Breast epithelium (tissue), 4 donors: ENCODE measurements at regions not wholly inside any gene's neighbourhood (a gene's known extent, or its start where the extent isn't known, plus 50 kb on each side); places are given as distances from the start of the nearest gene placed in this dataset.
A peak's percentile ranks its signal among the peaks of the same experiment; 100 is the strongest.

Source experiments
- DNase-seq, 2 donors: peaks; one replicate each; pipeline ENCODE4 v3.0.0-alpha.2; 2019; ENCODE audit warnings: low spot score in 2 of 2
- H3K27ac ChIP-seq, 2 donors: fragments of 200-600 bp; sonication (generic) in 1 of 2; one replicate each; pipeline ENCODE4 v1.5.1; 2016 to 2019; ENCODE audit warnings: mild to moderate bottlenecking in 1 of 2
- H3K27me3 ChIP-seq, 2 donors: fragments of 200-600 bp; sonication (generic) in 1 of 2; one replicate each; pipeline versions ENCODE4 v1.5.1 to v1.6.0; 2017 to 2019; ENCODE audit warnings: control low read depth in 1 of 2, mild to moderate bottlenecking in 1 of 2
- H3K36me3 ChIP-seq: fragments of 200-600 bp; one replicate; pipeline ENCODE4 v1.5.1; 2019
- H3K4me1 ChIP-seq, 2 donors: fragments of 200-600 bp; sonication (generic); one replicate each; pipeline ENCODE4 v1.5.1; 2016 to 2019; ENCODE audit warnings: control low read depth in 1 of 2
- H3K4me3 ChIP-seq, 3 donors: fragments of 200-600 bp; sonication (generic); 1 replicate in 2 of 3; 2 replicates in 1 of 3; pipeline ENCODE4 v1.5.1; 2016 to 2019; ENCODE audit warnings: mild to moderate bottlenecking in 3 of 3, moderate library complexity in 2 of 3
- H3K9me3 ChIP-seq, 2 donors: fragments of 200-600 bp; sonication (generic) in 1 of 2; one replicate each; pipeline ENCODE4 v1.5.1; 2016 to 2019; ENCODE audit warnings: control low read depth in 1 of 2
- POLR2A ChIP-seq: fragments of 450-650 bp; IDR thresholded peaks from one replicate; pipeline ENCODE4 v1.6.1; 2016; ENCODE audit warnings: antibody characterized with exemption, mild to moderate bottlenecking, moderate library complexity
- POLR2AphosphoS5 ChIP-seq, 3 donors: sonication (generic); formaldehyde crosslinking; IDR thresholded peaks; one replicate each; pipeline ENCODE4 v1.6.1; 2017; ENCODE audit warnings: antibody characterized with exemption in 3 of 3
- intact Hi-C: fragments of 100-400 bp; cut with DNase I; formaldehyde crosslinking; loops from one replicate; pipeline ENCODE4 v1.15.1; 2023; ENCODE audit warnings: low total_unique reads
- TF ChIP-seq, protein P1 (sequence below), 3 donors: fragments of 450-650 bp; IDR thresholded peaks; one replicate each; pipeline ENCODE4 v1.5.1; 2016 to 2017; ENCODE audit warnings: antibody characterized with exemption in 3 of 3, mild to moderate bottlenecking in 3 of 3, moderate library complexity in 3 of 3

DNA sequence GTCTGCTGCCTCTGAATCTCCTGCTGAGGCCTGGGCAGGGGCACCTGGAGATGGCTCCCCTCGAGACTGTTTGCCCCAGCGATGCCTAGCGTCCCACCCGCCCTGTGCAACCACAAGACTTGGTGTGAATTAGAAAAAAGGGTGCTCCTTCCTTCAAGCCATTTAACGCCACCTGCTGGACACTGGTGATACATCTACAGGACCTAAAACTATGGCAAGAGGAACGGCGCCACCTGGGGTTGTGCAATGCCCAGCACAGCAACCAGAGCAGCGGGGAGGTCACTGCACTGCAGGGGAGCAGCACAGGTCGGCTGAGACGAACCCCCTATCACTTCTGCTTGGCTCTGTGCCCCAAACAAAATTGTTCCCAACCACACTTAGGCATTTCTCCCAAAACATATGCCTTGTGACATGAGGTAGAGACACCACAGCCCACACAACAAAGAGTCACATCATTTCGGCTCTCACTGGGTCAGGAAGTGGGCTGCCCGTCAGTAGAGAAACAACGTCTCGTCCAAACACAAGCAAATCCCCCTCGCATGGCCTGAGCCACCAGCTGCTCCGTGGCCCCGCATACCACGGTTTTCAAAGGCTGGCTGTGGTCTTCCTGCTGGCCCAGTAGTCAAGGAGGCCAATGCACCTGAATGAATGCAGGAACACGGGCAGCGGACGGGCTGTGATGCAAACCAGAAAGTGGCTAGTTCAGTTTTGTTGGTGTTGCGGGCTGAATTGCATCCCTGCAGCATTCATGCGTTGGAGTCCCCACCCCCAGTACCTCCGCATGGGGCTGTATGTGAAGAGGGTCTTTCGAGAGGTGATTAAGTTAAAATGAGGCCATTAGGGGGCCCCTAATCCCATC is 171.9 kb downstream of the SHANK2 start:
- intact Hi-C loops: loop anchor here (2.0 kb wide), 1 partner anchor 74 kb away; no protein-coding TSS in a partner anchor
- DNase-seq: peak in 1 of 2 donors; percentile 27
- H3K9me3 ChIP-seq: peaks cover 4 to 5% of the 10 kb centered on the region in 2 donors

GRCh38 chr11:71079795-71080194 is 172.6 kb downstream of the SHANK2 start:
- Histone ChIP-seq H3K9me3 (peaks cover 4 to 5% of the 10 kb centered on the region in 2 donors), H3K4me1 (no peaks in the 10 kb centered on the region), H3K36me3 (no peaks in the 10 kb centered on the region), H3K4me3 (no peak overlapping the region), H3K27ac (no peak overlapping the region), H3K27me3 (no peaks in the 10 kb centered on the region)
- DNase-seq: no peak
- TF ChIP-seq POLR2AphosphoS5 (IDR thresholded peaks at IDR 0.05): no peak
- TF ChIP-seq POLR2A: no peak
- TF ChIP-seq, protein P1, sequence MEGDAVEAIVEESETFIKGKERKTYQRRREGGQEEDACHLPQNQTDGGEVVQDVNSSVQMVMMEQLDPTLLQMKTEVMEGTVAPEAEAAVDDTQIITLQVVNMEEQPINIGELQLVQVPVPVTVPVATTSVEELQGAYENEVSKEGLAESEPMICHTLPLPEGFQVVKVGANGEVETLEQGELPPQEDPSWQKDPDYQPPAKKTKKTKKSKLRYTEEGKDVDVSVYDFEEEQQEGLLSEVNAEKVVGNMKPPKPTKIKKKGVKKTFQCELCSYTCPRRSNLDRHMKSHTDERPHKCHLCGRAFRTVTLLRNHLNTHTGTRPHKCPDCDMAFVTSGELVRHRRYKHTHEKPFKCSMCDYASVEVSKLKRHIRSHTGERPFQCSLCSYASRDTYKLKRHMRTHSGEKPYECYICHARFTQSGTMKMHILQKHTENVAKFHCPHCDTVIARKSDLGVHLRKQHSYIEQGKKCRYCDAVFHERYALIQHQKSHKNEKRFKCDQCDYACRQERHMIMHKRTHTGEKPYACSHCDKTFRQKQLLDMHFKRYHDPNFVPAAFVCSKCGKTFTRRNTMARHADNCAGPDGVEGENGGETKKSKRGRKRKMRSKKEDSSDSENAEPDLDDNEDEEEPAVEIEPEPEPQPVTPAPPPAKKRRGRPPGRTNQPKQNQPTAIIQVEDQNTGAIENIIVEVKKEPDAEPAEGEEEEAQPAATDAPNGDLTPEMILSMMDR (IDR thresholded peaks at IDR 0.05): no peak
- intact Hi-C loops: loop anchor here (2.0 kb wide), 1 partner anchor 75 kb away; no protein-coding TSS in a partner anchor

More for the DNA sequence above, 171.9 kb downstream of the SHANK2 start:
- no peak for TF ChIP-seq POLR2AphosphoS5 (IDR thresholded peaks at IDR 0.05)
- TF ChIP-seq, protein P1 (IDR thresholded peaks at IDR 0.05): peak in 2 of 3 donors; percentile 42 to 45
- Histone ChIP-seq H3K4me3 (no peak overlapping the region), H3K27ac (no peak overlapping the region), H3K4me1 (no peaks in the 10 kb centered on the region), H3K36me3 (no peaks in the 10 kb centered on the region), H3K27me3 (no peaks in the 10 kb centered on the region)

GRCh38 chr11:71078482-71078881 is 173.9 kb downstream of the SHANK2 start:
- DNase-seq: no peak
- intact Hi-C loops: no loop called here
- Histone ChIP-seq H3K27ac (no peak overlapping the region), H3K36me3 (no peaks in the 10 kb centered on the region), H3K4me1 (no peaks in the 10 kb centered on the region), H3K27me3 (no peaks in the 10 kb centered on the region), H3K4me3 (no peak overlapping the region), H3K9me3 (peaks cover 4 to 5% of the 10 kb centered on the region in 2 donors)
- TF ChIP-seq, protein P1 (IDR thresholded peaks at IDR 0.05): no peak
- TF ChIP-seq POLR2A: no peak

- intact Hi-C loops: no loop called here
- DNase-seq: no peak
- no peaks in the 10 kb centered on the region for H3K27me3 ChIP-seq
- no peaks in the 10 kb centered on the region for H3K4me1 ChIP-seq
- no peak overlapping the region for H3K27ac ChIP-seq
- H3K36me3 ChIP-seq: no peaks in the 10 kb centered on the region
- no peak for TF ChIP-seq POLR2AphosphoS5 (IDR thresholded peaks at IDR 0.05)
- TF ChIP-seq, protein P1 (IDR thresholded peaks at IDR 0.05): no peak
- no peak for TF ChIP-seq POLR2A
- peaks cover 4 to 5% of the 10 kb centered on the region in 2 donors for H3K9me3 ChIP-seq
- H3K4me3 ChIP-seq: no peak overlapping the region
Observed at GRCh38 chr11:71076525-71077304, 175.7 kb downstream of the SHANK2 start.
